Activated T-helper 1 cell treated with anti-CD3 and anti-CD28 coated beads, Interleukin-12 subunit alpha, Interleukin-12 subunit beta, Interleukin-2, Interleukin-4 antibody, amounts not matched to agents 30 ng/mL and 10 ng/mL and 1 ng/mL, durations not matched to agents 14 hours and 24 hours and 36 hours (primary cell): ENCODE measurements at regions not wholly inside any gene's neighbourhood (a gene's known extent, or its start where the extent isn't known, plus 50 kb on each side); places are given as distances from the start of the nearest gene placed in this dataset.

Experiments
- DNase-seq: peaks from one replicate; pipeline ENCODE4 v3.0.0; 2021; ENCODE audit warnings: low spot score
- H3K27ac Mint-ChIP-seq: one replicate; pipeline ENCODE4 v1.8.0; 2021; ENCODE audit warnings: mild to moderate bottlenecking, mixed read lengths
- H3K27me3 Mint-ChIP-seq: one replicate; pipeline ENCODE4 v1.8.0; 2022; ENCODE audit warnings: mild to moderate bottlenecking, moderate library complexity, mixed read lengths; ENCODE audit not compliant: insufficient read depth
- H3K36me3 Mint-ChIP-seq: one replicate; pipeline ENCODE4 v1.8.0; 2021; ENCODE audit warnings: low read depth, mixed read lengths
- H3K4me1 Mint-ChIP-seq: one replicate; pipeline ENCODE4 v1.8.0; 2021; ENCODE audit warnings: low read depth, mixed read lengths
- H3K4me3 Mint-ChIP-seq: one replicate; pipeline ENCODE4 v1.8.0; 2021; ENCODE audit warnings: mild to moderate bottlenecking, moderate library complexity, mixed read lengths
- H3K9me3 Mint-ChIP-seq: one replicate; pipeline ENCODE4 v1.8.0; 2021; ENCODE audit warnings: mixed read lengths
- intact Hi-C: fragments of 100-400 bp; cut with micrococcal nuclease; formaldehyde crosslinking; loops from one replicate; pipeline ENCODE4 v1.15.1; 2024

- no peak for DNase-seq
- Mint-ChIP-seq H3K4me3 (no peak overlapping the region), H3K27ac (no peak overlapping the region), H3K36me3 (no peaks in the 10 kb centered on the region), H3K9me3 (no peaks in the 10 kb centered on the region), H3K4me1 (no peaks in the 10 kb centered on the region), H3K27me3 (no peaks in the 10 kb centered on the region)
- intact Hi-C loops: no loop called here
Observed at GRCh38 chr20:7410150-7410549, 530.1 kb downstream of the HAO1 start.

- H3K9me3 Mint-ChIP-seq: no peaks in the 10 kb centered on the region
- no peaks in the 10 kb centered on the region for H3K27me3 Mint-ChIP-seq
- no peaks in the 10 kb centered on the region for H3K36me3 Mint-ChIP-seq
- no peak overlapping the region for H3K4me3 Mint-ChIP-seq
- no peak overlapping the region for H3K27ac Mint-ChIP-seq
- H3K4me1 Mint-ChIP-seq: no peaks in the 10 kb centered on the region
- no peak for DNase-seq
- intact Hi-C loops: no loop called here
Observed at GRCh38 chr20:7411075-7411474, 529.2 kb downstream of the HAO1 start.

GRCh38 chr20:7415427-7415826 lies 524.8 kb downstream of the HAO1 start:
- no peak for DNase-seq
- H3K27me3 Mint-ChIP-seq: no peaks in the 10 kb centered on the region
- H3K4me1 Mint-ChIP-seq: no peaks in the 10 kb centered on the region
- H3K27ac Mint-ChIP-seq: no peak overlapping the region
- H3K36me3 Mint-ChIP-seq: no peaks in the 10 kb centered on the region
- intact Hi-C loops: no loop called here
- H3K4me3 Mint-ChIP-seq: no peak overlapping the region
- no peaks in the 10 kb centered on the region for H3K9me3 Mint-ChIP-seq

- no peak for DNase-seq
- intact Hi-C loops: no loop called here
- H3K4me3 Mint-ChIP-seq: no peak overlapping the region
- H3K27me3 Mint-ChIP-seq: no peaks in the 10 kb centered on the region
- H3K4me1 Mint-ChIP-seq: no peaks in the 10 kb centered on the region
- H3K36me3 Mint-ChIP-seq: no peaks in the 10 kb centered on the region
- no peaks in the 10 kb centered on the region for H3K9me3 Mint-ChIP-seq
- no peak overlapping the region for H3K27ac Mint-ChIP-seq
Observed at GRCh38 chr20:7416382-7416781, 523.9 kb downstream of the HAO1 start.

- no peaks in the 10 kb centered on the region for H3K9me3 Mint-ChIP-seq
- H3K4me1 Mint-ChIP-seq: no peaks in the 10 kb centered on the region
- no peaks in the 10 kb centered on the region for H3K36me3 Mint-ChIP-seq
- DNase-seq: no peak
- no peak overlapping the region for H3K27ac Mint-ChIP-seq
- intact Hi-C loops: no loop called here
- H3K27me3 Mint-ChIP-seq: no peaks in the 10 kb centered on the region
- no peak overlapping the region for H3K4me3 Mint-ChIP-seq
Observed at GRCh38 chr20:7420345-7420744, 519.9 kb downstream of the HAO1 start.

- no peaks in the 10 kb centered on the region for H3K27me3 Mint-ChIP-seq
- no peak overlapping the region for H3K27ac Mint-ChIP-seq
- no peak overlapping the region for H3K4me3 Mint-ChIP-seq
- no peaks in the 10 kb centered on the region for H3K36me3 Mint-ChIP-seq
- DNase-seq: no peak
- intact Hi-C loops: no loop called here
- no peaks in the 10 kb centered on the region for H3K9me3 Mint-ChIP-seq
- H3K4me1 Mint-ChIP-seq: no peaks in the 10 kb centered on the region
Observed at GRCh38 chr20:7426890-7427496, 513.3 kb downstream of the HAO1 start.

- Mint-ChIP-seq H3K36me3 (no peaks in the 10 kb centered on the region), H3K27ac (no peak overlapping the region), H3K9me3 (no peaks in the 10 kb centered on the region), H3K4me1 (no peaks in the 10 kb centered on the region), H3K27me3 (no peaks in the 10 kb centered on the region), H3K4me3 (no peak overlapping the region)
- intact Hi-C loops: no loop called here
- no peak for DNase-seq
Observed at GRCh38 chr20:7428946-7429345, 511.3 kb downstream of the HAO1 start.

- no peak for DNase-seq
- no peaks in the 10 kb centered on the region for H3K27me3 Mint-ChIP-seq
- no peak overlapping the region for H3K27ac Mint-ChIP-seq
- H3K4me1 Mint-ChIP-seq: no peaks in the 10 kb centered on the region
- intact Hi-C loops: no loop called here
- H3K9me3 Mint-ChIP-seq: no peaks in the 10 kb centered on the region
- H3K36me3 Mint-ChIP-seq: no peaks in the 10 kb centered on the region
- no peak overlapping the region for H3K4me3 Mint-ChIP-seq
Observed at GRCh38 chr20:7432612-7433011, 507.6 kb downstream of the HAO1 start.

GRCh38 chr20:7437311-7437710 lies 502.9 kb downstream of the HAO1 start:
- Mint-ChIP-seq H3K36me3 (no peaks in the 10 kb centered on the region), H3K9me3 (no peaks in the 10 kb centered on the region), H3K27me3 (no peaks in the 10 kb centered on the region), H3K4me3 (no peak overlapping the region), H3K4me1 (no peaks in the 10 kb centered on the region), H3K27ac (no peak overlapping the region)
- DNase-seq: no peak
- intact Hi-C loops: no loop called here

GRCh38 chr20:7449269-7449668 lies 491.0 kb downstream of the HAO1 start:
- Mint-ChIP-seq H3K4me1 (no peaks in the 10 kb centered on the region), H3K27me3 (no peaks in the 10 kb centered on the region), H3K27ac (no peak overlapping the region), H3K4me3 (no peak overlapping the region), H3K36me3 (no peaks in the 10 kb centered on the region), H3K9me3 (no peaks in the 10 kb centered on the region)
- intact Hi-C loops: no loop called here
- DNase-seq: no peak

- H3K4me1 Mint-ChIP-seq: no peaks in the 10 kb centered on the region
- no peaks in the 10 kb centered on the region for H3K27me3 Mint-ChIP-seq
- intact Hi-C loops: no loop called here
- H3K27ac Mint-ChIP-seq: no peak overlapping the region
- no peaks in the 10 kb centered on the region for H3K36me3 Mint-ChIP-seq
- no peaks in the 10 kb centered on the region for H3K9me3 Mint-ChIP-seq
- no peak for DNase-seq
- H3K4me3 Mint-ChIP-seq: no peak overlapping the region
Observed at GRCh38 chr20:7452890-7453289, 487.4 kb downstream of the HAO1 start.

GRCh38 chr20:7454047-7454446 lies 486.2 kb downstream of the HAO1 start:
- Mint-ChIP-seq H3K9me3 (no peaks in the 10 kb centered on the region), H3K4me3 (no peak overlapping the region), H3K27ac (no peak overlapping the region), H3K36me3 (no peaks in the 10 kb centered on the region), H3K4me1 (no peaks in the 10 kb centered on the region), H3K27me3 (no peaks in the 10 kb centered on the region)
- intact Hi-C loops: no loop called here
- no peak for DNase-seq

- H3K27ac Mint-ChIP-seq: no peak overlapping the region
- H3K36me3 Mint-ChIP-seq: no peaks in the 10 kb centered on the region
- H3K4me1 Mint-ChIP-seq: no peaks in the 10 kb centered on the region
- no peaks in the 10 kb centered on the region for H3K27me3 Mint-ChIP-seq
- no peak overlapping the region for H3K4me3 Mint-ChIP-seq
- no peak for DNase-seq
- no peaks in the 10 kb centered on the region for H3K9me3 Mint-ChIP-seq
- intact Hi-C loops: no loop called here
Observed at GRCh38 chr20:7458459-7458858, 481.8 kb downstream of the HAO1 start.

- Mint-ChIP-seq H3K4me3 (no peak overlapping the region), H3K9me3 (no peaks in the 10 kb centered on the region), H3K4me1 (no peaks in the 10 kb centered on the region), H3K27ac (no peak overlapping the region), H3K27me3 (no peaks in the 10 kb centered on the region), H3K36me3 (no peaks in the 10 kb centered on the region)
- intact Hi-C loops: no loop called here
- DNase-seq: no peak
Observed at GRCh38 chr20:7459083-7459482, 481.2 kb downstream of the HAO1 start.
